ENCODE measurements at regions not wholly inside any gene's neighbourhood (a gene's known extent, or its start where the extent isn't known, plus 50 kb on each side); places are given as distances from the start of the nearest gene placed in this dataset.

DNA sequence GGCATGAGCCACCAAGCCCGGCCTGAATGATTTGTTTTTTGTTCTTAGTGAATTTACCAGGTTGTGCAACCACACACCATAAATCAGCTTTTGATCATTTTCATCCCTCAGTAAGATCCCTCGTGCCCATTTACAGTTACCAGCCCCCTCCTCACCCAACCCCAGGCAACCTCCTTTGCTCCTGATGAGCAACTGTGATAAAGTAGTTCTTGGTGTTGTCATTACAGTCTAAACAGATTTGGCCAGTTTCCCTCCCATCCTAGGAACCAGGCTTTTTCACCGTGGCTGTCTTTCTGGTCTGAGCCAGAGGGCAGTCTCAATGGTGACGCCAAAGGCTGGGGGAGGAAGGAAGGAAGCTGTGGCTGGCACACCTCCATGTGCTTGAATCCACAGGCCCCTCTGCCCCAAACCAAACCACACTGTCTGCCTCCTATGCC lies 61.2 kb upstream of the WDFY2 start:
- TF ChIP-seq CSDC2 (CRISPR knock-in tag; IDR thresholded peaks at IDR 0.05) (no peak), ZNF565 (CRISPR knock-in tag; conservative IDR thresholded peaks at IDR 0.05; ENCODE audit: low read depth) (no peak), ZNF70 (CRISPR knock-in tag; IDR thresholded peaks at IDR 0.05) (no peak), ISL1 (CRISPR knock-in tag; IDR thresholded peaks at IDR 0.05) (no peak; the same call in 1 of the 2 replicates), ZFP3 (CRISPR knock-in tag; IDR thresholded peaks at IDR 0.05) (0 out of 2 replicates have a peak, but pooled peaks have one; percentile 39), ARNTL (CRISPR knock-in tag; IDR thresholded peaks at IDR 0.05; ENCODE audit: borderline replicate concordance, low read depth) (no peak)
- TF ChIP-seq, protein P1, sequence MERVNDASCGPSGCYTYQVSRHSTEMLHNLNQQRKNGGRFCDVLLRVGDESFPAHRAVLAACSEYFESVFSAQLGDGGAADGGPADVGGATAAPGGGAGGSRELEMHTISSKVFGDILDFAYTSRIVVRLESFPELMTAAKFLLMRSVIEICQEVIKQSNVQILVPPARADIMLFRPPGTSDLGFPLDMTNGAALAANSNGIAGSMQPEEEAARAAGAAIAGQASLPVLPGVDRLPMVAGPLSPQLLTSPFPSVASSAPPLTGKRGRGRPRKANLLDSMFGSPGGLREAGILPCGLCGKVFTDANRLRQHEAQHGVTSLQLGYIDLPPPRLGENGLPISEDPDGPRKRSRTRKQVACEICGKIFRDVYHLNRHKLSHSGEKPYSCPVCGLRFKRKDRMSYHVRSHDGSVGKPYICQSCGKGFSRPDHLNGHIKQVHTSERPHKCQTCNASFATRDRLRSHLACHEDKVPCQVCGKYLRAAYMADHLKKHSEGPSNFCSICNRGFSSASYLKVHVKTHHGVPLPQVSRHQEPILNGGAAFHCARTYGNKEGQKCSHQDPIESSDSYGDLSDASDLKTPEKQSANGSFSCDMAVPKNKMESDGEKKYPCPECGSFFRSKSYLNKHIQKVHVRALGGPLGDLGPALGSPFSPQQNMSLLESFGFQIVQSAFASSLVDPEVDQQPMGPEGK (CRISPR knock-in tag; IDR thresholded peaks at IDR 0.05; ENCODE audit: borderline replicate concordance): no peak
- peak; percentile 67 for ATAC-seq

DNA sequence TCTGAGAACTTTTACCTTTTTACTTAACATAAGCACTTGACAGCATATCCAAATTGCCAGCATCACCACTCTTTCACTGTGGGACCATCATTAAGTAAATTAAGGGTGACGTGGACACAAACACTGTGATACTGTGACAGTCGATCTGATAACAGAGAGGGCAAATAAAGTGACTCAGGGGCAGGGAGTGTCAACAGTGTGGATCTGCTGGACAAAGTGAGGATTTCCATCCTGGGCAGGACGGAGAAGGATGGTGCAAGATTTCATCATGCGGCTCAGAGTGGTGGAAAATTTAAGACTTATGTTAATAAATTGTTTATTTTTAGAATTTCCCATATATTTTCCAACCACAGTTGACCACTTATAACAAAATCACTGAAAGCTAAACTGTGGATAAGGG lies 60.0 kb upstream of the WDFY2 start:
- TF ChIP-seq, protein P2, sequence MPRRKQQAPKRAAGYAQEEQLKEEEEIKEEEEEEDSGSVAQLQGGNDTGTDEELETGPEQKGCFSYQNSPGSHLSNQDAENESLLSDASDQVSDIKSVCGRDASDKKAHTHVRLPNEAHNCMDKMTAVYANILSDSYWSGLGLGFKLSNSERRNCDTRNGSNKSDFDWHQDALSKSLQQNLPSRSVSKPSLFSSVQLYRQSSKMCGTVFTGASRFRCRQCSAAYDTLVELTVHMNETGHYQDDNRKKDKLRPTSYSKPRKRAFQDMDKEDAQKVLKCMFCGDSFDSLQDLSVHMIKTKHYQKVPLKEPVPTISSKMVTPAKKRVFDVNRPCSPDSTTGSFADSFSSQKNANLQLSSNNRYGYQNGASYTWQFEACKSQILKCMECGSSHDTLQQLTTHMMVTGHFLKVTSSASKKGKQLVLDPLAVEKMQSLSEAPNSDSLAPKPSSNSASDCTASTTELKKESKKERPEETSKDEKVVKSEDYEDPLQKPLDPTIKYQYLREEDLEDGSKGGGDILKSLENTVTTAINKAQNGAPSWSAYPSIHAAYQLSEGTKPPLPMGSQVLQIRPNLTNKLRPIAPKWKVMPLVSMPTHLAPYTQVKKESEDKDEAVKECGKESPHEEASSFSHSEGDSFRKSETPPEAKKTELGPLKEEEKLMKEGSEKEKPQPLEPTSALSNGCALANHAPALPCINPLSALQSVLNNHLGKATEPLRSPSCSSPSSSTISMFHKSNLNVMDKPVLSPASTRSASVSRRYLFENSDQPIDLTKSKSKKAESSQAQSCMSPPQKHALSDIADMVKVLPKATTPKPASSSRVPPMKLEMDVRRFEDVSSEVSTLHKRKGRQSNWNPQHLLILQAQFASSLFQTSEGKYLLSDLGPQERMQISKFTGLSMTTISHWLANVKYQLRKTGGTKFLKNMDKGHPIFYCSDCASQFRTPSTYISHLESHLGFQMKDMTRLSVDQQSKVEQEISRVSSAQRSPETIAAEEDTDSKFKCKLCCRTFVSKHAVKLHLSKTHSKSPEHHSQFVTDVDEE (CRISPR knock-in tag; IDR thresholded peaks at IDR 0.05): no peak
- TF ChIP-seq TCF4 (CRISPR knock-in tag; IDR thresholded peaks at IDR 0.05; ENCODE audit: borderline replicate concordance) (no peak), ARNTL (CRISPR knock-in tag; IDR thresholded peaks at IDR 0.05; ENCODE audit: borderline replicate concordance, low read depth) (no peak), GLIS3 (CRISPR knock-in tag; IDR thresholded peaks at IDR 0.05) (no peak), CSDC2 (CRISPR knock-in tag; IDR thresholded peaks at IDR 0.05) (no peak), TOX (CRISPR knock-in tag; IDR thresholded peaks at IDR 0.05; ENCODE audit: borderline replicate concordance) (no peak), ZC3H10 (CRISPR knock-in tag; IDR thresholded peaks at IDR 0.05) (no peak), RARB (CRISPR knock-in tag; IDR thresholded peaks at IDR 0.05) (no peak)
- ATAC-seq: 0 out of 3 replicates have a peak, but pooled peaks have one; percentile 28

- no peak for TF ChIP-seq BACH2 (CRISPR knock-in tag; IDR thresholded peaks at IDR 0.05; ENCODE audit: borderline replicate concordance)
- peak; percentile 22; the same call in 2 of the 3 replicates for ATAC-seq
These were observed 59.3 kb upstream of the WDFY2 start for GRCh38 chr13:51524829-51525566.

DNA sequence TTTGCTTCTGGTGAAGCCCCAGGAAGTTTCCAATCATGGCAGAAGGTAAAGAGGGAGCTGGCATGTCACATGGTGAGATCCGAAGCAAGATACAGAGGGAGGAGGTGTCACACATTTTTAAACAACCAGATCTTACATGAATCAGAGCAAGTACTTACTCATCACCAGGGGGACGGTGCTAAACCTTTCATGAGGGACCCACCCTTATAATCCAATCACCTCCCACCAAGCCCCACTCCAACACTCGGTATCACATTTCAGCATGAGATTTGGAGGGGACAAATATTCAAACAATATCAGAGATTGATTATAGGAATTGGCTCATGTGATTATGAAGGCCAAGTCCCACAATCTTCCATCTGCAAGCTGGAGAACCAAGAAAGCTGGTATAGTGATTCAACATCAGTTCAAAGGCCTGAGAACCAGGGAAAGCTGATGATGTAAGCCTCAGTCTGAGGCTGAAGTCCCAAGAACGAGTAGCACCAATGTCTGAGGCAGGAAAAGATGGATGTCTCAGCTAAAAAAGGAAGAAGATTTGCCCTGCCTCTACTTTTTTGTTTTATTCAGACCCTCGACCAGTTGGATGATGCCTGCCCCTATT lies 58.6 kb upstream of the WDFY2 start:
- no peak for ATAC-seq
- TF ChIP-seq ZNF565 (CRISPR knock-in tag; conservative IDR thresholded peaks at IDR 0.05; ENCODE audit: low read depth) (no peak), CSDC2 (CRISPR knock-in tag; IDR thresholded peaks at IDR 0.05) (no peak), OSR1 (CRISPR knock-in tag; IDR thresholded peaks at IDR 0.05) (no peak), PPARA (CRISPR knock-in tag; IDR thresholded peaks at IDR 0.05; ENCODE audit: borderline replicate concordance) (no peak), ISL1 (CRISPR knock-in tag; IDR thresholded peaks at IDR 0.05) (no peak), TOX (CRISPR knock-in tag; IDR thresholded peaks at IDR 0.05; ENCODE audit: borderline replicate concordance) (no peak), BACH2 (CRISPR knock-in tag; IDR thresholded peaks at IDR 0.05; ENCODE audit: borderline replicate concordance) (no peak), ZFP3 (CRISPR knock-in tag; IDR thresholded peaks at IDR 0.05) (no peak), ZC3H10 (CRISPR knock-in tag; IDR thresholded peaks at IDR 0.05) (no peak), ZFP30 (CRISPR knock-in tag; IDR thresholded peaks at IDR 0.05) (no peak), POU6F1 (CRISPR knock-in tag; IDR thresholded peaks at IDR 0.05; ENCODE audit: borderline replicate concordance, low read depth) (no peak), GLIS3 (CRISPR knock-in tag; IDR thresholded peaks at IDR 0.05) (no peak), ESRRG (CRISPR knock-in tag; IDR thresholded peaks at IDR 0.05) (no peak), ARNTL (CRISPR knock-in tag; IDR thresholded peaks at IDR 0.05; ENCODE audit: borderline replicate concordance, low read depth) (no peak), ZNF70 (CRISPR knock-in tag; IDR thresholded peaks at IDR 0.05) (no peak)
- TF ChIP-seq, protein P2 (CRISPR knock-in tag; IDR thresholded peaks at IDR 0.05): no peak
- TF ChIP-seq, protein P1 (CRISPR knock-in tag; IDR thresholded peaks at IDR 0.05; ENCODE audit: borderline replicate concordance): no peak
- TF ChIP-seq, protein P3, sequence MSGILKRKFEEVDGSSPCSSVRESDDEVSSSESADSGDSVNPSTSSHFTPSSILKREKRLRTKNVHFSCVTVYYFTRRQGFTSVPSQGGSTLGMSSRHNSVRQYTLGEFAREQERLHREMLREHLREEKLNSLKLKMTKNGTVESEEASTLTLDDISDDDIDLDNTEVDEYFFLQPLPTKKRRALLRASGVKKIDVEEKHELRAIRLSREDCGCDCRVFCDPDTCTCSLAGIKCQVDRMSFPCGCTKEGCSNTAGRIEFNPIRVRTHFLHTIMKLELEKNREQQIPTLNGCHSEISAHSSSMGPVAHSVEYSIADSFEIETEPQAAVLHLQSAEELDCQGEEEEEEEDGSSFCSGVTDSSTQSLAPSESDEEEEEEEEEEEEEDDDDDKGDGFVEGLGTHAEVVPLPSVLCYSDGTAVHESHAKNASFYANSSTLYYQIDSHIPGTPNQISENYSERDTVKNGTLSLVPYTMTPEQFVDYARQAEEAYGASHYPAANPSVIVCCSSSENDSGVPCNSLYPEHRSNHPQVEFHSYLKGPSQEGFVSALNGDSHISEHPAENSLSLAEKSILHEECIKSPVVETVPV (CRISPR knock-in tag; IDR thresholded peaks at IDR 0.05): no peak
